A673 (cell line): ENCODE measurements at regions not wholly inside any gene's neighbourhood (a gene's known extent, or its start where the extent isn't known, plus 50 kb on each side); places are given as distances from the start of the nearest gene placed in this dataset.
A peak's percentile ranks its signal among the peaks of the same experiment; 100 is the strongest.

Experiments
- BruUV-seq: library from RNA; stranded (reverse); fragments of 400-500 nt; replicated peaks from 2 replicates; lab custom pipeline; 2021; lab: Mats Ljungman, UMichigan
- CTCF ChIA-PET: fragments of 300-600 bp; sonication (Branson Sonifier 250); formaldehyde crosslinking; loops from one replicate; lab custom pipeline; 2022; ENCODE audit warnings: antibody characterized with exemption; lab: Charles Lee
- POLR2A ChIA-PET: fragments of 300-600 bp; sonication (Branson Sonifier 250); formaldehyde crosslinking; loops from one replicate; lab custom pipeline; 2022; ENCODE audit warnings: antibody characterized with exemption; ENCODE audit not compliant: low non-redundant PET; lab: Charles Lee
- DNase-seq: peaks from one replicate; pipeline ENCODE4 v3.0.0-alpha.2; 2015; ENCODE audit warnings: low spot score
- H3K27ac ChIP-seq: fragments of 200-600 bp; sonication (generic); 2 replicates; pipeline ENCODE4 v1.5.1; 2016; ENCODE audit warnings: mixed run types, low read depth, mild to moderate bottlenecking, mixed read lengths, antibody characterized with exemption, low read length; ENCODE audit not compliant: poor library complexity, severe bottlenecking
- H3K27me3 ChIP-seq: fragments of 200-600 bp; sonication (generic); replicated peaks from 2 replicates; pipeline ENCODE4 v1.6.1; 2017; ENCODE audit warnings: mixed run types, low read depth, mild to moderate bottlenecking, mixed read lengths, antibody characterized with exemption, low read length; ENCODE audit not compliant: insufficient read depth, poor library complexity
- H3K36me3 ChIP-seq: fragments of 200-600 bp; sonication (generic); 2 replicates; pipeline ENCODE4 v1.6.1; 2016; ENCODE audit warnings: mixed run types, mild to moderate bottlenecking, mixed read lengths, antibody characterized with exemption, low read length; ENCODE audit not compliant: insufficient read depth, poor library complexity, severe bottlenecking
- H3K4me1 ChIP-seq: fragments of 200-600 bp; sonication (generic); 2 replicates; pipeline ENCODE4 v1.6.1; 2017; ENCODE audit warnings: mixed run types, mild to moderate bottlenecking, mixed read lengths, antibody characterized with exemption, low read length; ENCODE audit not compliant: insufficient read depth, poor library complexity, severe bottlenecking
- H3K4me3 ChIP-seq: fragments of 200-600 bp; sonication (generic); 2 replicates; pipeline ENCODE4 v1.5.1; 2016; ENCODE audit warnings: low read depth, mixed run types, mild to moderate bottlenecking, mixed read lengths, low read length; ENCODE audit not compliant: poor library complexity, severe bottlenecking
- H3K9me3 ChIP-seq: fragments of 200-600 bp; sonication (generic); 2 replicates; pipeline ENCODE4 v1.6.1; 2016; ENCODE audit warnings: mixed run types, low read depth, mild to moderate bottlenecking, mixed read lengths, antibody characterized with exemption, low read length; ENCODE audit not compliant: poor library complexity, severe bottlenecking
- CTCF ChIP-seq: fragments of 300-800, 200-600 bp; sonication (generic); conservative IDR thresholded peaks from 2 replicates; pipeline ENCODE4 v1.5.1; 2017; ENCODE audit warnings: low read depth, mild to moderate bottlenecking, antibody characterized with exemption, low read length, moderate library complexity, mixed read lengths
- EZH2 ChIP-seq: fragments of 200-600 bp; sonication (generic); IDR thresholded peaks from 2 replicates; pipeline ENCODE4 v1.6.1; 2017; ENCODE audit warnings: borderline replicate concordance, low read depth, mild to moderate bottlenecking, mixed read lengths, antibody characterized with exemption, low read length; ENCODE audit not compliant: poor library complexity, severe bottlenecking
- intact Hi-C: fragments of 100-400 bp; cut with micrococcal nuclease; formaldehyde crosslinking; loops from one replicate; pipeline ENCODE4 v1.10.0; 2022; ENCODE audit not compliant: unreplicated experiment

- peaks cover 6% of the 10 kb centered on the region for H3K9me3 ChIP-seq
- ChIA-PET POLR2A (no interaction called here), CTCF (no interaction called here)
- no peak overlapping the region for H3K4me3 ChIP-seq
- H3K36me3 ChIP-seq, result no peaks in the 10 kb centered on the region
- TF ChIP-seq CTCF (no peak), EZH2 (no peak)
- H3K4me1 ChIP-seq, result peaks cover 2% of the 10 kb centered on the region
- H3K27me3 ChIP-seq, result no peaks in the 10 kb centered on the region
- DNase-seq, result peak; percentile 65
- intact Hi-C loops, result no loop called here
- BruUV-seq, result no TSS peak
- no peak overlapping the region for H3K27ac ChIP-seq
These were observed 279.2 kb upstream of the RPL38 start for GRCh38 chr17:73924114-73924908.

GRCh38 chr17:73924909-73925186 is 278.6 kb upstream of the RPL38 start:
- Histone ChIP-seq H3K4me3 (no peak overlapping the region), H3K9me3 (peaks cover 6% of the 10 kb centered on the region), H3K27ac (no peak overlapping the region), H3K36me3 (no peaks in the 10 kb centered on the region), H3K27me3 (no peaks in the 10 kb centered on the region), H3K4me1 (peaks cover 5% of the 10 kb centered on the region)
- no TSS peak for BruUV-seq
- CTCF ChIA-PET, result no interaction called here
- intact Hi-C loops, result no loop called here
- TF ChIP-seq CTCF, result no peak
- TF ChIP-seq EZH2, result no peak
- peak; percentile 60 for DNase-seq
- POLR2A ChIA-PET, result no interaction called here

DNA sequence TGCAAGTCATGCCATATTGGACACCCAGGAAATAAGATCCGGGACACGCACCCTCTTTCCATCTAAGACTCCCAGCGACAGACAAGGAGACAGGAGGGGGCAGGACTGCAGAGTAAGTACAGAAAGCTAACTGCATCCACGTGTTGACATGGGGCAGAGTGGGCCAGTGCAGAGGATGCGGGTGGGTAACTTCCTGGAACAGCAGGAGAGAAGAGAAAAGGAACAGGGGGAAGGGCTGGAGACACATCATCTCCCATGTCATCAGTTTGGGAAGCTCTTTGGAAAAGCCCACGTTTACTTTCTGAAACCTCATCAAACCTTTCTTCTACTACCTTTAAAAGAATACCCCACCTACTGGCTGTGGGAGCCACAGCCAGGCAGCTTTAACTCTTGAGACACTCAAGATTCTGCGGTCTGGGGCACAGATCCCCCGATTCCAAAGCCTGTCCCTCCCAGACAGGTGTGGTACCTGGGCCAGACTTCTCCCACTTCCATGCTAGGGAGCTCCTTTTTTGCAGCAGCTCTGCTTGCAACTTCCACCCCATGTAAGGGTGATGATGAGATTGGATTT is 273.5 kb upstream of the RPL38 start:
- DNase-seq, result peak; percentile 24
- POLR2A ChIA-PET, result no interaction called here
- no TSS peak for BruUV-seq

More for the DNA sequence above, 273.5 kb upstream of the RPL38 start:
- no peak for TF ChIP-seq EZH2
- TF ChIP-seq CTCF, result 0 out of 2 replicates have a peak, but pooled peaks have one; percentile 15
- CTCF ChIA-PET, result no interaction called here
- H3K36me3 ChIP-seq, result no peaks in the 10 kb centered on the region
- H3K27me3 ChIP-seq, result no peaks in the 10 kb centered on the region
- H3K27ac ChIP-seq, result no peak overlapping the region
- no peak overlapping the region for H3K4me3 ChIP-seq
- intact Hi-C loops, result no loop called here
- peaks cover 6% of the 10 kb centered on the region for H3K9me3 ChIP-seq
- H3K4me1 ChIP-seq, result peaks cover 5% of the 10 kb centered on the region
